H9 (cell line): ENCODE measurements at regions not wholly inside any gene's neighbourhood (a gene's known extent, or its start where the extent isn't known, plus 50 kb on each side); places are given as distances from the start of the nearest gene placed in this dataset.

Source experiments
- DNase-seq: peaks from one replicate; pipeline ENCODE4 v3.0.0-alpha.2; 2017
- H2AFZ ChIP-seq: one replicate; pipeline ENCODE4 v1.6.1; 2013; ENCODE audit warnings: mild to moderate bottlenecking, low read length, control low read depth, moderate library complexity
- H2AK5ac ChIP-seq: 2 replicates; pipeline ENCODE4 v1.6.1; 2013; ENCODE audit warnings: low read length, control low read depth, mixed read lengths; ENCODE audit not compliant: insufficient read length
- H2BK120ac ChIP-seq: one replicate; pipeline ENCODE4 v1.6.1; 2013; ENCODE audit warnings: low read depth, mild to moderate bottlenecking, low read length, control low read depth, inconsistent platforms; ENCODE audit not compliant: poor library complexity, severe bottlenecking
- H2BK12ac ChIP-seq: 2 replicates; pipeline ENCODE4 v1.6.1; 2013; ENCODE audit warnings: low read length, control low read depth, mixed read lengths, low read depth; ENCODE audit not compliant: insufficient read length
- H2BK15ac ChIP-seq: 2 replicates; pipeline ENCODE4 v1.6.1; 2013; ENCODE audit warnings: low read depth, low read length, control low read depth
- H2BK20ac ChIP-seq: one replicate; pipeline ENCODE4 v1.6.1; 2013; ENCODE audit warnings: low read depth, mild to moderate bottlenecking, low read length, control low read depth, inconsistent platforms; ENCODE audit not compliant: poor library complexity, severe bottlenecking
- H2BK5ac ChIP-seq: 2 replicates; pipeline ENCODE4 v1.6.1; 2013; ENCODE audit warnings: low read length, control low read depth, mixed read lengths; ENCODE audit not compliant: insufficient read length
- H3K14ac ChIP-seq: 2 replicates; pipeline ENCODE4 v1.6.1; 2013; ENCODE audit warnings: low read length, control low read depth; ENCODE audit not compliant: insufficient read depth
- H3K18ac ChIP-seq: 2 replicates; pipeline ENCODE4 v1.6.1; 2013; ENCODE audit warnings: low read depth, mild to moderate bottlenecking, mixed read lengths, low read length, control low read depth; ENCODE audit not compliant: insufficient read length
- H3K23ac ChIP-seq: 2 replicates; pipeline ENCODE4 v1.6.1; 2013; ENCODE audit warnings: low read length, control low read depth, mixed read lengths, low read depth; ENCODE audit not compliant: insufficient read length
- H3K23me2 ChIP-seq: 2 replicates; pipeline ENCODE4 v1.6.1; 2013; ENCODE audit warnings: low read depth, mild to moderate bottlenecking, mixed read lengths, low read length, control low read depth; ENCODE audit not compliant: insufficient read length, poor library complexity, severe bottlenecking
- H3K27ac ChIP-seq: 2 replicates; pipeline ENCODE4 v1.5.1; 2013; ENCODE audit warnings: low read length, control low read depth, mixed read lengths, low read depth; ENCODE audit not compliant: insufficient read length
- H3K27me3 ChIP-seq: 2 replicates; pipeline ENCODE4 v1.6.1; 2013; ENCODE audit warnings: low read length, control low read depth, inconsistent platforms; ENCODE audit not compliant: insufficient read depth
- H3K4ac ChIP-seq: 2 replicates; pipeline ENCODE4 v1.6.1; 2013; ENCODE audit warnings: low read depth, mild to moderate bottlenecking, control low read depth, inconsistent platforms, low read length, moderate library complexity
- H3K4me1 ChIP-seq: 2 replicates; pipeline ENCODE4 v1.6.1; 2013; ENCODE audit warnings: low read length, control low read depth, inconsistent platforms; ENCODE audit not compliant: insufficient read depth
- H3K4me2 ChIP-seq: 2 replicates; pipeline ENCODE4 v1.6.1; 2013; ENCODE audit warnings: low read length, control low read depth, mixed read lengths; ENCODE audit not compliant: insufficient read length, insufficient read depth
- H3K56ac ChIP-seq: 2 replicates; pipeline ENCODE4 v1.6.1; 2013; ENCODE audit warnings: low read depth, mild to moderate bottlenecking, mixed read lengths, low read length, control low read depth; ENCODE audit not compliant: insufficient read length
- H3K79me1 ChIP-seq: 2 replicates; pipeline ENCODE4 v1.6.1; 2013; ENCODE audit warnings: low read depth, mild to moderate bottlenecking, moderate library complexity, low read length, control low read depth, inconsistent platforms; ENCODE audit not compliant: insufficient read depth, poor library complexity, severe bottlenecking
- H3K79me2 ChIP-seq: 2 replicates; pipeline ENCODE4 v1.6.1; 2013; ENCODE audit warnings: low read length, control low read depth, inconsistent platforms; ENCODE audit not compliant: insufficient read depth
- H3K9ac ChIP-seq: 2 replicates; pipeline ENCODE4 v1.6.1; 2013; ENCODE audit warnings: low read length, control low read depth, mixed read lengths; ENCODE audit not compliant: insufficient read length; ENCODE audit errors: extremely low read depth
- H3K9me3 ChIP-seq: one replicate; pipeline ENCODE4 v1.6.1; 2013; ENCODE audit warnings: low read depth, low read length, inconsistent platforms; ENCODE audit not compliant: control insufficient read depth
- H3T11ph ChIP-seq: one replicate; pipeline ENCODE4 v1.6.1; 2013; ENCODE audit warnings: mild to moderate bottlenecking, low read length, control low read depth, inconsistent platforms
- H4K20me1 ChIP-seq: one replicate; pipeline ENCODE4 v1.6.1; 2013; ENCODE audit not compliant: control insufficient read depth, insufficient read length, insufficient read depth
- H4K5ac ChIP-seq: 2 replicates; pipeline ENCODE4 v1.6.1; 2013; ENCODE audit warnings: low read depth, mild to moderate bottlenecking, mixed read lengths, low read length, control low read depth; ENCODE audit not compliant: insufficient read length
- H4K8ac ChIP-seq: replicated peaks from 2 replicates; pipeline ENCODE4 v1.6.1; 2013; ENCODE audit warnings: low read length, control low read depth, mixed read lengths, low read depth; ENCODE audit not compliant: insufficient read length
- H4K91ac ChIP-seq: 2 replicates; pipeline ENCODE4 v1.6.1; 2013; ENCODE audit warnings: low read depth, mild to moderate bottlenecking, moderate library complexity, mixed read lengths, low read length, control low read depth; ENCODE audit not compliant: insufficient read length
- H3K27ac Mint-ChIP-seq, 3 experiments: 2 replicates in 2 of 3; 3 replicates in 1 of 3; pipeline ENCODE4 v1.8.0; 2020 to 2021; ENCODE audit warnings: mixed read lengths in 3 of 3, mild to moderate bottlenecking in 1 of 3, moderate library complexity in 1 of 3
- H3K27me3 Mint-ChIP-seq: 2 replicates; pipeline ENCODE4 v1.8.0; 2021; ENCODE audit warnings: low read depth, mild to moderate bottlenecking, moderate library complexity, mixed read lengths
- H3K36me3 Mint-ChIP-seq, 3 experiments: 2 replicates in 2 of 3; 3 replicates in 1 of 3; pipeline ENCODE4 v1.8.0; 2020 to 2021; ENCODE audit warnings: low read depth in 3 of 3, mixed read lengths in 3 of 3; ENCODE audit not compliant: insufficient read depth in 1 of 3
- H3K4me1 Mint-ChIP-seq, 2 experiments: 2 replicates each; pipeline ENCODE4 v1.8.0; 2020; ENCODE audit warnings: mixed read lengths in 2 of 2
- H3K4me3 Mint-ChIP-seq, 2 experiments: 2 replicates in 1 of 2; 3 replicates in 1 of 2; pipeline ENCODE4 v1.8.0; 2020 to 2021; ENCODE audit warnings: mild to moderate bottlenecking in 2 of 2, mixed read lengths in 2 of 2, moderate library complexity in 1 of 2
- H3K9me3 Mint-ChIP-seq, 2 experiments: 2 replicates in 1 of 2; 3 replicates in 1 of 2; pipeline ENCODE4 v1.8.0; 2020; ENCODE audit warnings: mild to moderate bottlenecking in 2 of 2, mixed read lengths in 2 of 2, moderate library complexity in 1 of 2
- CTCF ChIP-seq: fragments of 200-600 bp; sonication (generic); conservative IDR thresholded peaks from 3 replicates; pipeline ENCODE4 v1.8.0; 2021; ENCODE audit warnings: antibody characterized with exemption, mild to moderate bottlenecking
- WGBS: extraction: QIAGEN DNeasy Blood & Tissue Kit; methylation state at CpG from one replicate; pipeline ENCODE4 v1.1.7; 2013; ENCODE audit warnings: missing lambda C conversion rate, low lambda C conversion rate, mixed read lengths; ENCODE audit not compliant: insufficient read length; ENCODE audit errors: extremely low coverage; 5-methylcytosine and 5-hydroxymethylcytosine counted together

GRCh38 chr15:26477044-26477443 is 295.8 kb downstream of the GABRB3 start:
- Histone ChIP-seq H3K9me3 (peaks cover 8% of the 10 kb centered on the region), H3K79me2 (no peaks in the 10 kb centered on the region), H4K91ac (no peak overlapping the region), H3K4ac (no peak overlapping the region), H3K27ac (no peak overlapping the region), H3K23ac (no peak overlapping the region), H3K23me2 (no peaks in the 10 kb centered on the region), H4K5ac (no peak overlapping the region), H2BK120ac (no peak overlapping the region), H2BK5ac (no peak overlapping the region), H3K79me1 (no peaks in the 10 kb centered on the region), H3K27me3 (no peaks in the 10 kb centered on the region), H2BK15ac (no peak overlapping the region), H2AFZ (no peak overlapping the region), H4K8ac (no peak overlapping the region), H2BK12ac (no peak overlapping the region), H3K4me2 (no peak overlapping the region), H2BK20ac (no peak overlapping the region), H3K56ac (no peak overlapping the region), H3K14ac (no peak overlapping the region), H3K4me1 (0 out of 2 replicates have a peak, but pooled peaks cover 2% of the 10 kb centered on the region), H3T11ph (no peak overlapping the region), H3K18ac (no peak overlapping the region), H2AK5ac (no peak overlapping the region), H4K20me1 (no peaks in the 10 kb centered on the region), H3K9ac (no peak overlapping the region)
- Mint-ChIP-seq H3K4me3 (no peak overlapping the region), H3K9me3 (peaks cover 10 to 17% of the 10 kb centered on the region in 2 experiments; a peak in 4 of 5 replicates), H3K27ac (no peak overlapping the region), H3K27me3 (no peaks in the 10 kb centered on the region), H3K36me3 (peaks cover 5 to 11% (median 10%) of the 10 kb centered on the region in 3 experiments), H3K4me1 (peaks cover 10 to 13% of the 10 kb centered on the region in 2 experiments)
- no CpG with 5 or more reads among the region's 5 CpGs for WGBS
- DNase-seq = no peak
- TF ChIP-seq CTCF = no peak
